Ovary (tissue), 7 donors: ENCODE measurements at regions not wholly inside any gene's neighbourhood (a gene's known extent, or its start where the extent isn't known, plus 50 kb on each side); places are given as distances from the start of the nearest gene placed in this dataset.

Experiments
- DNase-seq, 5 donors: peaks; one replicate each; pipeline ENCODE4 v3.0.0-alpha.2; 2019 to 2020
- H3K27ac ChIP-seq, 2 donors: fragments of 200-600 bp; one replicate each; pipeline versions ENCODE4 v1.5.1 to v1.8.0; 2019 to 2022
- H3K27me3 ChIP-seq: fragments of 200-600 bp; one replicate; pipeline ENCODE4 v1.8.0; 2022
- H3K36me3 ChIP-seq: fragments of 200-600 bp; sonication (generic); one replicate; pipeline ENCODE4 v1.5.1; 2019
- H3K4me1 ChIP-seq: one replicate; pipeline ENCODE4 v1.8.1; 2013; ENCODE audit warnings: mild to moderate bottlenecking, moderate library complexity; ENCODE audit not compliant: insufficient read depth
- H3K4me3 ChIP-seq: fragments of 200-600 bp; sonication (generic); one replicate; pipeline ENCODE4 v1.5.1; 2017
- H3K9me3 ChIP-seq, 2 donors: fragments of 200-600 bp in 1 of 2; sonication (generic) in 1 of 2; one replicate each; pipeline versions ENCODE4 v1.5.1 to v1.8.1; 2013 to 2019; ENCODE audit warnings: mild to moderate bottlenecking in 1 of 2, moderate library complexity in 1 of 2
- CTCF ChIP-seq, 3 donors: fragments of 450-650 bp in 2 of 3; fragments of 200-600 bp in 1 of 3; IDR thresholded peaks; one replicate each; pipeline versions ENCODE4 v1.5.1 to v1.8.0; 2016 to 2022; ENCODE audit warnings: antibody characterized with exemption in 3 of 3, mild to moderate bottlenecking in 1 of 3
- EP300 ChIP-seq: sonication (generic); formaldehyde crosslinking; IDR thresholded peaks from one replicate; pipeline ENCODE4 v1.6.1; 2017; ENCODE audit warnings: antibody characterized with exemption
- POLR2A ChIP-seq: fragments of 450-650 bp; IDR thresholded peaks from one replicate; pipeline ENCODE4 v1.6.1; 2017; ENCODE audit warnings: antibody characterized with exemption, mild to moderate bottlenecking, moderate library complexity
- WGBS, 3 donors: extraction: QIAGEN DNeasy Blood & Tissue Kit in 1 of 3; methylation state at CpG; one replicate each; pipeline versions ENCODE4 v1.1.5 to v1.1.7; 2013 to 2017; 5-methylcytosine and 5-hydroxymethylcytosine counted together
- intact Hi-C, 4 donors: fragments of 100-400 bp; cut with DNase I; formaldehyde crosslinking; loops; one replicate each; pipeline versions ENCODE4 v1.11.0 to v1.15.1; 2022 to 2023
- donor health status: DM: no; HTN: no; CAD: no; lungs with moderate emphysema.
- donor health status: DM: no; HTN: no; CAD: no.
- donor health status: Bipolar disorder and iron deficiency.
- donor health status: DM: no; HTN: no; CAD: no.
- donor health status: DM: yes; HTN: yes; CAD: no.

GRCh38 chr11:121794671-121795141 lies 321.3 kb downstream of the BLID start:
- no peak overlapping the region for H3K4me3 ChIP-seq
- H3K27ac ChIP-seq, result no peak overlapping the region
- H3K36me3 ChIP-seq, result no peaks in the 10 kb centered on the region
- H3K27me3 ChIP-seq, result no peaks in the 10 kb centered on the region
- peaks cover 7% of the 10 kb centered on the region for H3K4me1 ChIP-seq
- TF ChIP-seq EP300 (no peak), CTCF (IDR thresholded peaks at IDR 0.05) (no peak), POLR2A (no peak)
- intact Hi-C loops, result no loop called here
- no peak for DNase-seq
- WGBS, 3 donors, result 89 to 96% (median 94%) methylated on average over 22 of the region's 22 CpGs
- H3K9me3 ChIP-seq, result no peaks in the 10 kb centered on the region

GRCh38 chr11:121793916-121794315 lies 322.1 kb downstream of the BLID start:
- no peak for TF ChIP-seq CTCF (IDR thresholded peaks at IDR 0.05)
- TF ChIP-seq POLR2A, result no peak
- no peak for TF ChIP-seq EP300
- WGBS, 3 donors, result 48 to 59% (median 54%) methylated on average over 6 of the region's 6 CpGs
- Histone ChIP-seq H3K36me3 (no peaks in the 10 kb centered on the region), H3K27ac (peak overlapping the region in 1 of 2 donors; percentile 21), H3K4me3 (no peak overlapping the region), H3K4me1 (peaks cover 7% of the 10 kb centered on the region), H3K9me3 (no peaks in the 10 kb centered on the region), H3K27me3 (no peaks in the 10 kb centered on the region)
- intact Hi-C loops, result no loop called here
- DNase-seq, result no peak

DNA sequence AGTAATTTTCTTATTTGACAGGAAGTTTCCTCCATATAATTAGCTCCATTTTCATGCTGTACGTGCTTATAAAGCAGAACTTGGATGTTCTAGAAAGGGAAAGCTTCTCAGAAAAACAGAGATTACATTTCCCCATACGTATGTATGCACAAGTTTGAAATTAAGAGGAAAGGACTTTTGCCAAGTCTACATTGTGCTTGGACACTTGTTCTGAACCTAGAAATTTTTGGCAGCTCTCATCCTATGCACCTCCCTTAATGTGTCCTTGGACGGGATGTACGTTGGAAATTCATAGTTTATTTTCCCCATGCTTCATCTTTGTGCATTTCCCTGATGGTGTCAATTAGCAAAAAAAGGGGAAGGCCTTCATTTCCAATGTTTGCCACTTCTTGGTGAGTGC lies 322.7 kb downstream of the BLID start:
- 6 to 15% (median 6%) methylated on average over 4 of the region's 4 CpGs for WGBS, 3 donors
- peaks cover 7% of the 10 kb centered on the region for H3K4me1 ChIP-seq
- no peaks in the 10 kb centered on the region for H3K36me3 ChIP-seq
- no peak for DNase-seq
- no peaks in the 10 kb centered on the region for H3K27me3 ChIP-seq
- H3K4me3 ChIP-seq, result no peak overlapping the region
- intact Hi-C loops, result no loop called here
- TF ChIP-seq CTCF (IDR thresholded peaks at IDR 0.05), result no peak
- TF ChIP-seq POLR2A, result no peak
- no peak for TF ChIP-seq EP300
- peak overlapping the region in 1 of 2 donors; percentile 21 for H3K27ac ChIP-seq
- H3K9me3 ChIP-seq, result no peaks in the 10 kb centered on the region

- intact Hi-C loops, result no loop called here
- no peak overlapping the region for H3K4me3 ChIP-seq
- no peak for DNase-seq
- H3K4me1 ChIP-seq, result peaks cover 7% of the 10 kb centered on the region
- 93 to 97% (median 96%) methylated on average over 3 of the region's 3 CpGs for WGBS, 3 donors
- H3K27ac ChIP-seq, result no peak overlapping the region
- TF ChIP-seq EP300 (no peak), CTCF (IDR thresholded peaks at IDR 0.05) (no peak), POLR2A (no peak)
- H3K9me3 ChIP-seq, result no peaks in the 10 kb centered on the region
- H3K36me3 ChIP-seq, result no peaks in the 10 kb centered on the region
- H3K27me3 ChIP-seq, result no peaks in the 10 kb centered on the region
These were observed 323.8 kb downstream of the BLID start for GRCh38 chr11:121792185-121792584.
